A549 (cell line): ENCODE measurements at regions not wholly inside any gene's neighbourhood (a gene's known extent, or its start where the extent isn't known, plus 50 kb on each side); places are given as distances from the start of the nearest gene placed in this dataset.
A peak's percentile ranks its signal among the peaks of the same experiment; 100 is the strongest.

ENCODE experiments used
- ATAC-seq, 2 experiments: fragments of 200-7000 bp in 1 of 2; fragments of >200 bp in 1 of 2; cut with Nextera tagmentation in 1 of 2; cut with Tn5 transposase in 1 of 2; 3 replicates each; pipeline versions ENCODE4 v1.8.0 to v1.9.1; 2018 to 2020; ENCODE audit warnings: mild to moderate bottlenecking in 1 of 2, moderate library complexity in 1 of 2
- CTCF ChIA-PET: fragments of 300-600 bp; sonication (Branson Sonifier 250); formaldehyde crosslinking; extraction: SDS; loops from one replicate; lab custom pipeline; 2021; ENCODE audit warnings: antibody characterized with exemption, inconsistent platforms; lab: Yijun Ruan, JAX
- POLR2A ChIA-PET: fragments of 350-600 bp; formaldehyde crosslinking; extraction: SDS; loops from one replicate; lab custom pipeline; 2021; ENCODE audit warnings: antibody characterized with exemption, inconsistent platforms; lab: Yijun Ruan, JAX
- DNase-seq, 2 experiments: peaks; one replicate each; pipeline versions ENCODE4 v3.0.0 to v3.0.0-alpha.2; 2011 to 2016; ENCODE audit warnings: low read depth in 1 of 2, low spot score in 1 of 2
- FAIRE-seq: peaks from 2 replicates; lab custom pipeline; 2011; peaks lifted over from hg19 to GRCh38; lab: Jason Lieb, UNC
- H3K27ac ChIP-seq, 2 experiments: fragments of >200 bp; sonication (Bioruptor Twin); formaldehyde crosslinking; 3 replicates each; pipeline ENCODE4 v1.5.1; 2016 to 2017
- H3K4me1 ChIP-seq: fragments of >200 bp; sonication (Bioruptor Twin); formaldehyde crosslinking; 3 replicates; pipeline ENCODE4 v1.6.1; 2016
- H3K4me2 ChIP-seq: fragments of >200 bp; sonication (Bioruptor Twin); formaldehyde crosslinking; 3 replicates; pipeline ENCODE4 v1.6.1; 2016
- H3K4me3 ChIP-seq: fragments of >200 bp; sonication (Bioruptor Twin); formaldehyde crosslinking; 3 replicates; pipeline ENCODE4 v1.5.1; 2016
- H3K9me3 ChIP-seq: fragments of >200 bp; sonication (Bioruptor Twin); formaldehyde crosslinking; 3 replicates; pipeline ENCODE4 v1.6.1; 2016
- CBX8 ChIP-seq: fragments of 200-600 bp; sonication (generic); IDR thresholded peaks from 2 replicates; pipeline ENCODE4 v1.6.1; 2016
- CEBPB ChIP-seq, 2 experiments: fragments of >200 bp in 1 of 2; sonication (Bioruptor Twin) in 1 of 2; formaldehyde crosslinking in 1 of 2; IDR thresholded peaks; 2 replicates each; pipeline ENCODE4 v1.6.1; 2012 to 2016
- CHD2 ChIP-seq: fragments of 150-350 bp; IDR thresholded peaks from 2 replicates; pipeline ENCODE4 v1.6.1; 2014; ENCODE audit warnings: low read length; ENCODE audit not compliant: partially characterized antibody
- EHF ChIP-seq: fragments of 250-450 bp; sonication (Bioruptor Pico); IDR thresholded peaks from 2 replicates; pipeline ENCODE4 v1.5.0; 2020; ENCODE audit warnings: mild to moderate bottlenecking
- EHMT2 ChIP-seq: fragments of 200-600 bp; sonication (generic); IDR thresholded peaks from 2 replicates; pipeline ENCODE4 v1.6.1; 2016; ENCODE audit warnings: antibody characterized with exemption, low read depth, mild to moderate bottlenecking, moderate library complexity
- FOSB ChIP-seq: fragments of 250-450 bp; sonication (Bioruptor Pico); IDR thresholded peaks from 2 replicates; pipeline ENCODE4 v1.5.0; 2020; ENCODE audit warnings: mild to moderate bottlenecking, moderate library complexity
- FOSL2 ChIP-seq, 2 experiments: fragments of 450-650 bp in 1 of 2; fragments of >200 bp in 1 of 2; sonication (Bioruptor Twin) in 1 of 2; formaldehyde crosslinking; IDR thresholded peaks; 2 replicates each; pipeline versions ENCODE4 v1.5.0 to v1.6.1; 2016 to 2020; ENCODE audit warnings: mild to moderate bottlenecking in 1 of 2, moderate library complexity in 1 of 2
- GATA3 ChIP-seq: IDR thresholded peaks from 2 replicates; pipeline ENCODE4 v1.6.1; 2012; ENCODE audit warnings: borderline replicate concordance
- HEYL ChIP-seq: fragments of 250-450 bp; sonication (Bioruptor Pico); IDR thresholded peaks from 2 replicates; pipeline ENCODE4 v1.8.0; 2021; ENCODE audit warnings: mild to moderate bottlenecking, moderate library complexity
- HOXB13 ChIP-seq: fragments of 250-450 bp; sonication (Bioruptor Pico); IDR thresholded peaks from 2 replicates; pipeline ENCODE4 v1.5.0; 2020; ENCODE audit warnings: low read depth, mild to moderate bottlenecking, moderate library complexity
- MAFK ChIP-seq: fragments of 450-650 bp; IDR thresholded peaks from 2 replicates; pipeline ENCODE4 v1.6.1; 2014; ENCODE audit not compliant: partially characterized antibody
- MAZ ChIP-seq: fragments of 150-350 bp; IDR thresholded peaks from 2 replicates; pipeline ENCODE4 v1.6.1; 2014; ENCODE audit warnings: antibody characterized with exemption, low read depth, low read length, borderline replicate concordance
- PHF8 ChIP-seq: fragments of 200-600 bp; sonication (generic); IDR thresholded peaks from 2 replicates; pipeline ENCODE4 v1.6.1; 2016; ENCODE audit warnings: low read depth, mild to moderate bottlenecking, antibody characterized with exemption, moderate library complexity, borderline replicate concordance
- RAD21 ChIP-seq, 2 experiments: fragments of >200 bp in 1 of 2; sonication (Bioruptor Twin) in 1 of 2; formaldehyde crosslinking in 1 of 2; IDR thresholded peaks in 1 of 2; conservative IDR thresholded peaks in 1 of 2; 2 replicates in 1 of 2; 3 replicates in 1 of 2; pipeline ENCODE4 v1.6.1; 2012 to 2018; ENCODE audit warnings: inconsistent platforms in 1 of 2
- RARB ChIP-seq: fragments of 250-450 bp; sonication (Bioruptor Pico); IDR thresholded peaks from 2 replicates; pipeline ENCODE4 v1.8.0; 2021; ENCODE audit warnings: mild to moderate bottlenecking, moderate library complexity
- RFX5 ChIP-seq: fragments of 450-650 bp; IDR thresholded peaks from 2 replicates; pipeline ENCODE4 v1.7.1; 2014; ENCODE audit warnings: antibody characterized with exemption, mild to moderate bottlenecking, moderate library complexity
- RNF2 ChIP-seq: fragments of 200-600 bp; sonication (generic); IDR thresholded peaks from 2 replicates; pipeline ENCODE4 v1.6.1; 2016; ENCODE audit warnings: low read depth, mild to moderate bottlenecking, antibody characterized with exemption, moderate library complexity, borderline replicate concordance
- ZC3H11A ChIP-seq: fragments of 450-650 bp; IDR thresholded peaks from 2 replicates; pipeline ENCODE4 v1.6.1; 2014; ENCODE audit warnings: antibody characterized with exemption, mild to moderate bottlenecking
- ZSCAN20 ChIP-seq: fragments of 250-450 bp; sonication (Bioruptor Pico); IDR thresholded peaks from 2 replicates; pipeline ENCODE4 v1.8.0; 2022; ENCODE audit warnings: mild to moderate bottlenecking, moderate library complexity
- WGBS: methylation state at CpG from one replicate; pipeline ENCODE4 v1.1.6; 2017; ENCODE audit errors: missing lambda C conversion rate; 5-methylcytosine and 5-hydroxymethylcytosine counted together
- TF ChIP-seq, protein P1 (sequence below): IDR thresholded peaks from 2 replicates; pipeline ENCODE4 v1.6.1; 2012
- TF ChIP-seq, protein P2 (sequence below): fragments of 150-350 bp; IDR thresholded peaks from 2 replicates; pipeline ENCODE4 v1.6.1; 2014; ENCODE audit warnings: low read depth, mild to moderate bottlenecking, low read length
- TF ChIP-seq, protein P3 (sequence below): fragments of 250-450 bp; sonication (Bioruptor Pico); IDR thresholded peaks from 2 replicates; pipeline ENCODE4 v1.5.0; 2021; ENCODE audit warnings: mild to moderate bottlenecking, moderate library complexity, borderline replicate concordance

DNA sequence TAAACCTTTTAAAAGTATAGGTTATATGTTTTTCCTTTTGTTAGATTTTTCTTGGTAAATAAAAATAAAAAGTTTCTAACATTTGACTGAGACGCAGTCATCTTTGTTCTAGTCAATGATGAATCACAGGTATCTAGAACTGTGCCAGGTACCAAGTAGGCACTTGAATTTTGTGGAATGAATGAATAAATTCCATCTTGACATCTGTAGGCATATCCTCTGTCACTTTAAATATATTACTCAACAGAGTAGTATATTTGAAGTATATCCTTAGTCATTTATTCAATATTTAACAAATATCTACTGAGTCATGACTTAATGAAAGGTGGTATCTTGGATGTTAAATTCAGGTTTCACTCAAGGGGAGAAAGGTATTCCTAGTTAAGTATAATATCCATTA, 828.4 kb downstream of the TUSC7 start:
- TF ChIP-seq CHD2 (no peak), EHF (no peak), RARB (no peak), CEBPB (IDR thresholded peaks at IDR 0.05) (peak in 1 of 2 experiments; percentile 43; a peak in 1 of 4 replicates), RAD21 (conservative IDR thresholded peaks at IDR 0.05 in 1 of 2, IDR thresholded peaks at IDR 0.05 in 1 of 2) (no peak), HOXB13 (CRISPR knock-in tag) (no peak), RNF2 (no peak), FOSL2 (IDR thresholded peaks at IDR 0.05) (no peak), FOSL2 (CRISPR knock-in tag; IDR thresholded peaks at IDR 0.05) (no peak), GATA3 (peak; percentile 55; the same call in 1 of the 2 replicates)
- TF ChIP-seq, protein P1, sequence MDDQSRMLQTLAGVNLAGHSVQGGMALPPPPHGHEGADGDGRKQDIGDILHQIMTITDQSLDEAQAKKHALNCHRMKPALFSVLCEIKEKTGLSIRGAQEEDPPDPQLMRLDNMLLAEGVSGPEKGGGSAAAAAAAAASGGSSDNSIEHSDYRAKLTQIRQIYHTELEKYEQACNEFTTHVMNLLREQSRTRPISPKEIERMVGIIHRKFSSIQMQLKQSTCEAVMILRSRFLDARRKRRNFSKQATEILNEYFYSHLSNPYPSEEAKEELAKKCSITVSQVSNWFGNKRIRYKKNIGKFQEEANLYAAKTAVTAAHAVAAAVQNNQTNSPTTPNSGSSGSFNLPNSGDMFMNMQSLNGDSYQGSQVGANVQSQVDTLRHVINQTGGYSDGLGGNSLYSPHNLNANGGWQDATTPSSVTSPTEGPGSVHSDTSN: no peak
- TF ChIP-seq, protein P2, sequence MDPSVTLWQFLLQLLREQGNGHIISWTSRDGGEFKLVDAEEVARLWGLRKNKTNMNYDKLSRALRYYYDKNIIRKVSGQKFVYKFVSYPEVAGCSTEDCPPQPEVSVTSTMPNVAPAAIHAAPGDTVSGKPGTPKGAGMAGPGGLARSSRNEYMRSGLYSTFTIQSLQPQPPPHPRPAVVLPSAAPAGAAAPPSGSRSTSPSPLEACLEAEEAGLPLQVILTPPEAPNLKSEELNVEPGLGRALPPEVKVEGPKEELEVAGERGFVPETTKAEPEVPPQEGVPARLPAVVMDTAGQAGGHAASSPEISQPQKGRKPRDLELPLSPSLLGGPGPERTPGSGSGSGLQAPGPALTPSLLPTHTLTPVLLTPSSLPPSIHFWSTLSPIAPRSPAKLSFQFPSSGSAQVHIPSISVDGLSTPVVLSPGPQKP: no peak
- POLR2A ChIA-PET: no interaction called here
- no peak for DNase-seq

DNA sequence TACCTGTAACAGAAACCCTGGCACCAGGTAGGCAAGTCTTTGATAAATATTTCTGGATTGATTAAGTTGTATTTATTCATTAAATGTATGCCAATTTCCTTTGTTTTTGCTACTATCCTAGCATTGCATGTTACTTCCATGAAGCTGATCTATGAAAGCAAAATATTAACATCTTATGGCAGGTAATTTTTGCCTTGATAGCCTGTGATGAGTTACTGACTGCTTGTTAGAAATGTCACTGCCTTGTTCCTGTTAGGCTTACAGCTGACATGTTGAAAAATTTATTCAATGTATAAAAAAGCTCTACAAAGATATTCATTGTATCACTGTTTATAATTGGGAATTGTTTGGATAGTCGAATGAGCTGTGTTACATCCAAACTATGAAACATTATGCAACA, 830.1 kb downstream of the TUSC7 start:
- peaks cover 17% of the 10 kb centered on the region; the same call in 1 of the 3 replicates for H3K4me1 ChIP-seq
- no peak overlapping the region for H3K4me2 ChIP-seq
- H3K27ac ChIP-seq: no peak overlapping the region
- 82% methylated on average over 1 of the region's 1 CpG for WGBS
- POLR2A ChIA-PET: no interaction called here
- no peak overlapping the region for H3K4me3 ChIP-seq
- CTCF ChIA-PET: no interaction called here
- no peak for TF ChIP-seq FOSB (CRISPR knock-in tag)
- TF ChIP-seq, protein P3, sequence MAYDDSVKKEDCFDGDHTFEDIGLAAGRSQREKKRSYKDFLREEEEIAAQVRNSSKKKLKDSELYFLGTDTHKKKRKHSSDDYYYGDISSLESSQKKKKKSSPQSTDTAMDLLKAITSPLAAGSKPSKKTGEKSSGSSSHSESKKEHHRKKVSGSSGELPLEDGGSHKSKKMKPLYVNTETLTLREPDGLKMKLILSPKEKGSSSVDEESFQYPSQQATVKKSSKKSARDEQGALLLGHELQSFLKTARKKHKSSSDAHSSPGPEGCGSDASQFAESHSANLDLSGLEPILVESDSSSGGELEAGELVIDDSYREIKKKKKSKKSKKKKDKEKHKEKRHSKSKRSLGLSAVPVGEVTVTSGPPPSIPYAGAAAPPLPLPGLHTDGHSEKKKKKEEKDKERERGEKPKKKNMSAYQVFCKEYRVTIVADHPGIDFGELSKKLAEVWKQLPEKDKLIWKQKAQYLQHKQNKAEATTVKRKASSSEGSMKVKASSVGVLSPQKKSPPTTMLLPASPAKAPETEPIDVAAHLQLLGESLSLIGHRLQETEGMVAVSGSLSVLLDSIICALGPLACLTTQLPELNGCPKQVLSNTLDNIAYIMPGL (CRISPR knock-in tag): no peak
- no peak for TF ChIP-seq RFX5
- TF ChIP-seq MAFK: no peak
- TF ChIP-seq HOXB13 (CRISPR knock-in tag): no peak
- no peak for TF ChIP-seq ZC3H11A
- no peak for TF ChIP-seq ZSCAN20 (CRISPR knock-in tag)
- no peak for TF ChIP-seq EHMT2
- no peak for TF ChIP-seq MAZ
- no peak for TF ChIP-seq CBX8
- no peak for TF ChIP-seq PHF8
- TF ChIP-seq HEYL (CRISPR knock-in tag): no peak
- no peak for DNase-seq
- no peak for ATAC-seq
- no peaks in the 10 kb centered on the region for H3K9me3 ChIP-seq
- no peak for FAIRE-seq

More for the DNA sequence above, 828.4 kb downstream of the TUSC7 start:
- no peak for FAIRE-seq
- H3K4me2 ChIP-seq: peak overlapping the region; percentile 2; the same call in 1 of the 3 replicates
- no peaks in the 10 kb centered on the region for H3K9me3 ChIP-seq
- CTCF ChIA-PET: no interaction called here
- no peak overlapping the region for H3K27ac ChIP-seq
- H3K4me1 ChIP-seq: peaks cover 17% of the 10 kb centered on the region; the same call in 1 of the 3 replicates
- no peak; a peak in 1 of 6 replicates for ATAC-seq
- 20% methylated on average over 1 of the region's 1 CpG for WGBS
- no peak overlapping the region for H3K4me3 ChIP-seq
